ELR (cell line): ENCODE measurements at regions not wholly inside any gene's neighbourhood (a gene's known extent, or its start where the extent isn't known, plus 50 kb on each side); places are given as distances from the start of the nearest gene placed in this dataset.
"Not testable (repeated sequence)": the region's sequence is repeated elsewhere in the genome, so short reads cannot be mapped to it uniquely, and the experiment has no call there.

ENCODE experiments used
- DNase-seq: peaks from one replicate; pipeline ENCODE4 v3.0.0-alpha.2; 2015; ENCODE audit warnings: low read depth

GRCh38 chr15:30470601-30471365 is 56.7 kb upstream of the GOLGA8R start:
- not testable (repeated sequence) for DNase-seq

DNA sequence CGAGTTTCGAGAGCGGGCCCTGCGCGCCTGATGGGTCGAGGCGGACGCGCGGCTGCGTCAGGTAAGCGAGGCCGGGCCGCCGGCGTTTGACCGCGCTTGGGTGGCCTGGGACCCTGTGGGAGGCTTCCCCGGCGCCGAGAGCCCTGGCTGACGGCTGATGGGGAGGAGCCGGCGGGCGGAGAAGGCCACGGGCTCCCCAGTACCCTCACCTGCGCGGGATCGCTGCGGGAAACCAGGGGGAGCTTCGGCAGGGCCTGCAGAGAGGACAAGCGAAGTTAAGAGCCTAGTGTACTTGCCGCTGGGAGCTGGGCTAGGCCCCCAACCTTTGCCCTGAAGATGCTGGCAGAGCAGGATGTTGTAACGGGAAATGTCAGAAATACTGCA is 57.3 kb upstream of the GOLGA8R start:
- not testable (repeated sequence) for DNase-seq

- not testable (repeated sequence) for DNase-seq
Measured at GRCh38 chr15:30471817-30472551, 57.9 kb upstream of the GOLGA8R start.

- not testable (repeated sequence) for DNase-seq
Measured at GRCh38 chr15:30484887-30485286, 67.0 kb upstream of the GOLGA8Q start.

DNA sequence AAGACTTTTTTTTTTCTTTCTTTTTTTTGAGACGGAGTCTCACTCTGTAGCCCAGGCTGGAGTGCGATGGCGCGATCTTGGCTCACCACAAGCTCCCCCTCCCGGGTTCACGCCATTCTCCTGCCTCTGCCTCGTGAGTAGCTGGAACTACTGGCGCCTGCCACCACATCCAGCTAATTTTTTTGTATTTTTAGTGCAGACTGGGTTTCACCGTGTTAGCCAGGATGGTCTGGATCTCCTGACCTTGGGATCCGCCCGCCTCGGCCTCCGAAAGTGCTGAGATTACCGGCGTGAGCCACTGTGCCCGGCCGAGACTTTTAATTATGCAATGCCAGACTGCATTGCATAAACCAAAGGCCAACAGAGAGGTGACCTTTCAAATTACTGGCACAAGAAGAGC is 62.6 kb upstream of the GOLGA8Q start:
- not testable (repeated sequence) for DNase-seq

- peak; percentile 6 for DNase-seq
Measured at GRCh38 chr15:30490334-30490733, 61.5 kb upstream of the GOLGA8Q start.

DNA sequence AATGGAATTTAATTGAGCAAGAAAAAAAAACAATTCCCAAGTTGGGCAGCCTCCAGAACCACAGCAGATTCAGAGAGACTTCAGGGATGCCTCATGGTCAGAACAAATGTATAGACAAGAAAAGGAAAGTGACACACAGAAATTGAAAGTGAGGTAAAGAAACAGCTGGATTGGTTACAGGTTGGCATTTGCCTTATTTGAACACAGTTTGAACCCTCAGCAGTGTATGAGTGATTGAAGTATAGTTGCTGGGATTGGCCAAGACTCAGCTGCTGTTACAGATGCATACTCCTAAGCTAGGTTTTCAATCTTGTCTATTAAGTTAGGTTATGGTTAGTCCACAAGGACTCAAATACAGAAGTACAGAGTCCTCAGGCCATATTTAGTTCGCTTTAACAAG is 57.9 kb upstream of the GOLGA8Q start:
- not testable (repeated sequence) for DNase-seq

- not testable (repeated sequence) for DNase-seq
Measured at GRCh38 chr15:30497275-30497674, 54.6 kb upstream of the GOLGA8Q start.

GRCh38 chr15:30499233-30499632 is 52.6 kb upstream of the GOLGA8Q start:
- DNase-seq: not testable (repeated sequence)

GRCh38 chr15:30500511-30500910 is 51.3 kb upstream of the GOLGA8Q start:
- DNase-seq: not testable (repeated sequence)
